ENCODE measurements at regions not wholly inside any gene's neighbourhood (a gene's known extent, or its start where the extent isn't known, plus 50 kb on each side); places are given as distances from the start of the nearest gene placed in this dataset.

DNA sequence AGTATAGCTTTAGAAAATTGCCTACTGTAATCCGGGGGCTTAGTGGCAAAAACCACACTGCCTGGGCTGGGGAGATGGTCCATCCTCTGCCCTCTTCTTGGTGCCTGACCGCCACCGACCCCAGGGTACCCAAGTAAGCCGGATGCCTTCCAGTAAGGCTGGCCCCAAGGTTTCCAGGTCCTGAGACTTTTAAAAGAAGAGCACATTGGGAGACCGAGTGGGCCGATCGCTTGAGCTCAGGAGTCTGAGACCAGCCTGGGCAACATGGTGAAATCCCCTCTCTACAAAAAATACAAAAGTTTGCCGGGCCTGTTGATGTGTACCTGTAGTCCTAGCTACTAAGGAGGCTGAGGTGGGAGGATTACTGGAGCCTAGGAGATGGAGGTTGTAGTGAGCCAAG, 406.7 kb upstream of the IRX4 start:
- peaks cover 2% of the 10 kb centered on the region for H3K9me3 Mint-ChIP-seq
- no peaks in the 10 kb centered on the region for H3K27me3 Mint-ChIP-seq
- ATAC-seq (ENCODE audit: low read depth): no peak
- no peak overlapping the region for H3K4me3 Mint-ChIP-seq
- no peaks in the 10 kb centered on the region for H3K36me3 Mint-ChIP-seq
- no peaks in the 10 kb centered on the region for H3K4me1 Mint-ChIP-seq
- H3K27ac Mint-ChIP-seq: no peak overlapping the region
- DNase-seq (ENCODE audit: low spot score in 2 of 2): no peak

DNA sequence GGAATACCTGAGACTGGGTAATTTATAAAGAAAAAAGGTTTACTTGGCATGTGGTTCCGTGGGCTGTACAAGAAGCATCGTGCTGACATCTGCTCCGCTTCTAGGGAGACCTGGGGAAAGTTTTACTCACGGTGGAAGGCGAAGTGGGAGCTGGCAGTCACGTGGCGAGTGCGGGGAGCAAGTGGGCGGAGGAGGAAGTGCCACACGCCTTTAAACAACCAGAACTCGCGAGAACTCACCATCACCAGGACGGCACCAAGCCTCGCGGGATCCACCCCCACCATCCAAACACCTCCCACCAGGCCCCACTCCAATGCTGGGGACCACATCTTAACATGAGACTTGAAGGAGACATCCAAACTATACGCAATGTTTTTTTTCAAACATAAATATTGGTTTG, 406.2 kb upstream of the IRX4 start:
- no peak for DNase-seq (ENCODE audit: low spot score in 2 of 2)
- Mint-ChIP-seq H3K27me3 (no peaks in the 10 kb centered on the region), H3K27ac (no peak overlapping the region), H3K9me3 (peaks cover 2% of the 10 kb centered on the region), H3K4me3 (no peak overlapping the region), H3K36me3 (no peaks in the 10 kb centered on the region), H3K4me1 (no peaks in the 10 kb centered on the region)
- ATAC-seq (ENCODE audit: low read depth): no peak

DNA sequence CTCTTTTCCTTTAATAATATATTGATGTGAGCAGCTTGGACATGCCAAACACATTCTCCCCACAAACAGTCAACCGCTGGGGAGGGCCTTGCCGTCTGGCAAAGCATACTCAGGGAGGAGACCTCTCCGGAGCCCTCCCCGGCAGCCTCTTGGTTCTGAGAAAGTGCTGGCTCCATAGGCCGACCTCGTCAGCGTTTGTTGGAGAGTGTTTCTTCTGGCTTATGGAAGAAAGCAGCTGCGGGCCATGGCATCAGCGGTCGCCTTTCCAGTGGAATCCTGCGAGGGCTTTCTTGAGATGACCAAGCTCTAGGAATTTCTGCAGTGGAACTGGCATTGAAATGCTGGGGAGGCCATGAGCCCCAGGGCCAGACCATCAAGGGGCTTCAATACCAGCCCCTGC, 405.7 kb upstream of the IRX4 start:
- Mint-ChIP-seq H3K27me3 (no peaks in the 10 kb centered on the region), H3K36me3 (no peaks in the 10 kb centered on the region), H3K4me1 (no peaks in the 10 kb centered on the region), H3K9me3 (peaks cover 2% of the 10 kb centered on the region), H3K4me3 (no peak overlapping the region), H3K27ac (no peak overlapping the region)
- ATAC-seq (ENCODE audit: low read depth) (no peak), DNase-seq (ENCODE audit: low spot score in 2 of 2) (no peak)

- Mint-ChIP-seq H3K27ac (no peak overlapping the region), H3K36me3 (no peaks in the 10 kb centered on the region), H3K4me3 (no peak overlapping the region), H3K4me1 (no peaks in the 10 kb centered on the region), H3K27me3 (no peaks in the 10 kb centered on the region), H3K9me3 (peaks cover 2% of the 10 kb centered on the region)
- DNase-seq (ENCODE audit: low spot score in 2 of 2): no peak
- ATAC-seq (ENCODE audit: low read depth): no peak
These were observed 403.5 kb upstream of the IRX4 start for GRCh38 chr5:2286250-2286649.

DNA sequence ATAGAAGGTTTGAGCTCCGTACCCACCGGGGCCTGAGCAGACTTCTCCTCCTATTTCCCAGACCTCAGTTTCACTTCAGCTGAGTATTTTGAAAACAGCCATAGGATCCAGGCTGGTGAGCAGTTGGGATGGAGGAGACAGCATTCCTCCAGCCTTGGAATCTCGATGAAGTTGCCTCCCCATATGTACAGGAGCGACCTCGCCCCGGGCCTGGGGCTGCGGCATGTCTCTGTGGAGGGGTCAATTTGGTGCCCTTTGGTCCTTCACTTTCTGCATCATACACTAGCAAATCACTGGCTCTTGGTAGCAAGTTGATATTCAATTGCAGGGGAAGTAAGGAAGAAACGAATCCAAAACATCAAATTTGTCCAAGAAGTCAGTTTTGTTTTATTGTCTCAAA, 402.0 kb upstream of the IRX4 start:
- Mint-ChIP-seq H3K27me3 (peaks cover 3% of the 10 kb centered on the region), H3K27ac (no peak overlapping the region), H3K9me3 (peaks cover 4% of the 10 kb centered on the region), H3K4me3 (no peak overlapping the region), H3K4me1 (no peaks in the 10 kb centered on the region), H3K36me3 (no peaks in the 10 kb centered on the region)
- ATAC-seq (ENCODE audit: low read depth) (no peak), DNase-seq (ENCODE audit: low spot score in 2 of 2) (no peak)

DNA sequence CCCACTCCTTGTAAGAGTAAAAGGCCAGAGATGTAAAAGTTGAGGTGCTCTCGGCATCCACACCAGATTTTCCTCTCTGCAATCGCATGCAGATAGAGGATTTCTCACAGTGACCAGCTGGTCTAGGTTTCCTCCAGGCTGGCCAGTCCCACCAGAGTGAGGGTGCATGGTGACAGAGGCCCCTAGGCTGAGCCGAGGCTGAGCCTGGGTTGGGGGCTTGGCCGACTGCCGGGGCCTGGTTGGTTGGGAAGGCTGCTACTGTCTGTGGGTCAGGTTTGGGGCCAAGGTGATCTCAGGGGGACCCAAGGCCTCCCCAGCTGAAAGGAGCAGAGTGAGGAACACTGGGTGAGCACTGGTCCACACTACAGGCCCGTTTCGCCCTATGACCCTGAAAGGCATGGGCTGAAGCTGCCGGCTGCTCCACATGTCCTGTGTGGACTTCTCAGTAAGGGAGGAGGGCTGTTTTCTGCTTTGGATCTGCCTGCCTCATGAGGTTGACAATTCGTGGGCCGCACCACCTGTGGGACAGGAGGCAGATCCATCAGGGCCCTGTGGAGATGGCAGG, 400.8 kb upstream of the IRX4 start:
- Mint-ChIP-seq H3K9me3 (peaks cover 4% of the 10 kb centered on the region), H3K27me3 (peaks cover 3% of the 10 kb centered on the region), H3K4me1 (no peaks in the 10 kb centered on the region), H3K36me3 (no peaks in the 10 kb centered on the region), H3K4me3 (no peak overlapping the region), H3K27ac (no peak overlapping the region)
- ATAC-seq (ENCODE audit: low read depth) (no peak), DNase-seq (ENCODE audit: low spot score in 2 of 2) (no peak)

- Mint-ChIP-seq H3K27me3 (peaks cover 3% of the 10 kb centered on the region), H3K27ac (no peak overlapping the region), H3K4me1 (no peaks in the 10 kb centered on the region), H3K36me3 (no peaks in the 10 kb centered on the region), H3K4me3 (no peak overlapping the region), H3K9me3 (peaks cover 4% of the 10 kb centered on the region)
- ATAC-seq (ENCODE audit: low read depth) (no peak), DNase-seq (ENCODE audit: low spot score in 2 of 2) (no peak)
These were observed 400.2 kb upstream of the IRX4 start for GRCh38 chr5:2282893-2283292.

- Mint-ChIP-seq H3K4me1 (no peaks in the 10 kb centered on the region), H3K9me3 (peaks cover 4% of the 10 kb centered on the region), H3K27me3 (peaks cover 3% of the 10 kb centered on the region), H3K27ac (no peak overlapping the region), H3K36me3 (no peaks in the 10 kb centered on the region), H3K4me3 (no peak overlapping the region)
- no peak for DNase-seq (ENCODE audit: low spot score in 2 of 2)
- no peak for ATAC-seq (ENCODE audit: low read depth)
These were observed 399.4 kb upstream of the IRX4 start for GRCh38 chr5:2282034-2282690.

- no peaks in the 10 kb centered on the region for H3K4me1 Mint-ChIP-seq
- H3K4me3 Mint-ChIP-seq: no peak overlapping the region
- no peak overlapping the region for H3K27ac Mint-ChIP-seq
- H3K36me3 Mint-ChIP-seq: no peaks in the 10 kb centered on the region
- no peak for ATAC-seq (ENCODE audit: low read depth)
- H3K27me3 Mint-ChIP-seq: peaks cover 3% of the 10 kb centered on the region
- peaks cover 4% of the 10 kb centered on the region for H3K9me3 Mint-ChIP-seq
- no peak for DNase-seq (ENCODE audit: low spot score in 2 of 2)
These were observed 398.7 kb upstream of the IRX4 start for GRCh38 chr5:2281446-2281845.

- no peak for DNase-seq (ENCODE audit: low spot score in 2 of 2)
- Mint-ChIP-seq H3K27me3 (peaks cover 3% of the 10 kb centered on the region), H3K4me1 (no peaks in the 10 kb centered on the region), H3K27ac (no peak overlapping the region), H3K4me3 (no peak overlapping the region), H3K9me3 (peaks cover 4% of the 10 kb centered on the region), H3K36me3 (no peaks in the 10 kb centered on the region)
- ATAC-seq (ENCODE audit: low read depth): no peak
These were observed 397.6 kb upstream of the IRX4 start for GRCh38 chr5:2280318-2280717.

DNA sequence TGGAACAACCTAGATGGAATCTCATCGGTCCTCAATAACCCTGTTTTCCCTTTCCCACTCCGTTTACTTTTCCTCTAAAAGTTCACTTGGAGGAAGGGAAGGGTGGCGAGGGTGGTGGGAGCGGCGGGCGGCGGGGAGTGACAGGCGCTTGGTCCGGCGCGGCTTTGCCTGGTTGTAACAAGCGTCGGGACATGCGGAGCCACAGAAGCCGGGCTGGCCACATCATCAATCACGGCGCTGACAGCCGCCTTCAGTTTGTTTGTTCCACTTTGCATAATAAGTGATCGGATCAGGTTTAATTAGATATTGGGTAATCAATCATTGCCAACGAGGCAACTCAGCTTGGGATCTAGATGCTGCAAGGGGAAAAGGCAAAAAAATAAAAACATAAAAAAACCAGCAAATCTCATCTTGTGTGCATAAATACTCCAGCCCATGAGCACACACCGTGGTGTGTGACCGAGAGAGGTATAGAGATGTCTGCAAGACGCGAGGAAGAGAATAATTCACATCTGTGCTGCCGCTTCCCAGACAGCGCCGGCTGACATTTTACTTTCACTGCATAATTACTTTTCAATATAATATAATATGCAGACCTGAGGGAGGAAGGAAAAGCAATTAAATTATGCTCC, 396.2 kb upstream of the IRX4 start:
- DNase-seq (ENCODE audit: low spot score in 2 of 2) (no peak), ATAC-seq (ENCODE audit: low read depth) (no peak)
- H3K27ac Mint-ChIP-seq: no peak overlapping the region
- H3K4me1 Mint-ChIP-seq: no peaks in the 10 kb centered on the region
- H3K36me3 Mint-ChIP-seq: no peaks in the 10 kb centered on the region
- H3K4me3 Mint-ChIP-seq: no peak overlapping the region
- peaks cover 4% of the 10 kb centered on the region for H3K9me3 Mint-ChIP-seq
- peaks cover 3% of the 10 kb centered on the region for H3K27me3 Mint-ChIP-seq

- DNase-seq (ENCODE audit: low spot score in 2 of 2): no peak
- no peak overlapping the region for H3K27ac Mint-ChIP-seq
- peaks cover 4% of the 10 kb centered on the region for H3K9me3 Mint-ChIP-seq
- H3K36me3 Mint-ChIP-seq: no peaks in the 10 kb centered on the region
- no peak for ATAC-seq (ENCODE audit: low read depth)
- no peaks in the 10 kb centered on the region for H3K4me1 Mint-ChIP-seq
- H3K4me3 Mint-ChIP-seq: no peak overlapping the region
- peaks cover 3% of the 10 kb centered on the region for H3K27me3 Mint-ChIP-seq
These were observed 395.2 kb upstream of the IRX4 start for GRCh38 chr5:2277886-2278285.

GRCh38 chr5:2276101-2276500, 393.4 kb upstream of the IRX4 start:
- H3K27me3 Mint-ChIP-seq: peaks cover 3% of the 10 kb centered on the region
- H3K27ac Mint-ChIP-seq: no peak overlapping the region
- H3K9me3 Mint-ChIP-seq: peaks cover 4% of the 10 kb centered on the region
- H3K36me3 Mint-ChIP-seq: no peaks in the 10 kb centered on the region
- DNase-seq (ENCODE audit: low spot score in 2 of 2) (no peak), ATAC-seq (ENCODE audit: low read depth) (no peak)
- H3K4me1 Mint-ChIP-seq: no peaks in the 10 kb centered on the region
- no peak overlapping the region for H3K4me3 Mint-ChIP-seq

DNA sequence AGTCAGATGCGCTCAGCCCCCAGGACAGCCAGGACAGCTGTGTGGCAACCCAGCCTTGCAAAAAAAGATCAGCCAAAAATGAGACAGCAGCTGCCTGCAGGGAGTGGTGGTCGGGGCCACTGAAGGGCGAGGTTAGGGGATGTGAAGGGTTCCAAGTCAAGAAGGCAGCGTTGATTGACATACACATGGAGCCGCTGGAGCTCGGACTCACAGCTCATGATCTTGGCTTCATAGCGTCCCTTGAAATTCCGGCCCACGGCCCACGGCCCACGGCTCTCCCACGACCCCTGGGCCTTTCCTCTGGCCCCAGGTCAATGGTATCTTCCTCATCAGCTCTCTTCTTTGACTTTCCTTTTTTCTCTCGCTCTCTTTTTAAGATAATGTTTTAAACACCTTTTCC, 390.0 kb upstream of the IRX4 start:
- Mint-ChIP-seq H3K4me3 (no peak overlapping the region), H3K27me3 (no peaks in the 10 kb centered on the region), H3K4me1 (no peaks in the 10 kb centered on the region), H3K9me3 (peaks cover 2% of the 10 kb centered on the region), H3K27ac (no peak overlapping the region), H3K36me3 (no peaks in the 10 kb centered on the region)
- DNase-seq (ENCODE audit: low spot score in 2 of 2) (no peak), ATAC-seq (ENCODE audit: low read depth) (no peak)

DNA sequence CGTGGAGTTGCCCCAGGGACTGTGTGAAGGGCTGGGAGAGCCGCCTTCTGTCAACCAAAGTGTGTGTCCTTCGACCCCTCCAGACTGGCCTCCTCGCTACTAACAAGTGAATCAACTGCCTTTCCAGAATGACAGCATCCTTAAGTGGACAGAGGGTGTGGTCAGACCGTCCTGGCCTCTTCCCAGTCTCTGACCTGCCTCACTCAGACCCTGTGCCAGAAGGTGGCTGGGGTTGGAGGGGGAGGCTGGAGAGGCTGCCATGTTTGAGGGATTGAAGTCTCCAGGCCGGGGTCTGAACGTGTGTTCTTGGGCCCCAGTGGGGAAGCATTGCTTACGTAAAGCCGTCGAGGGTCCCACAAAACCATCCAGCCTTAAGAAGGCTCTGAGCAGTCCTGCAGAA, 389.3 kb upstream of the IRX4 start:
- DNase-seq (ENCODE audit: low spot score in 2 of 2) (no peak), ATAC-seq (ENCODE audit: low read depth) (no peak)
- Mint-ChIP-seq H3K4me3 (no peak overlapping the region), H3K27ac (no peak overlapping the region), H3K27me3 (no peaks in the 10 kb centered on the region), H3K4me1 (no peaks in the 10 kb centered on the region), H3K9me3 (peaks cover 2% of the 10 kb centered on the region), H3K36me3 (no peaks in the 10 kb centered on the region)

Data from memory B cell (primary cell).